ENCODE measurements at regions not wholly inside any gene's neighbourhood (a gene's known extent, or its start where the extent isn't known, plus 50 kb on each side); places are given as distances from the start of the nearest gene placed in this dataset.
"Not testable (repeated sequence)": the region's sequence is repeated elsewhere in the genome, so short reads cannot be mapped to it uniquely, and the experiment has no call there.

GRCh38 chr12:70008944-70009343 is 183.9 kb downstream of the MYRFL start:
- no peak for DNase-seq (ENCODE audit: low read depth in 2 of 2)

GRCh38 chr12:70011353-70011752 is 186.3 kb downstream of the MYRFL start:
- no peak for DNase-seq (ENCODE audit: low read depth in 2 of 2)

- DNase-seq (ENCODE audit: low read depth in 2 of 2), result not testable (repeated sequence)
Observed at GRCh38 chr12:70013016-70013415, 188.0 kb downstream of the MYRFL start.

DNA sequence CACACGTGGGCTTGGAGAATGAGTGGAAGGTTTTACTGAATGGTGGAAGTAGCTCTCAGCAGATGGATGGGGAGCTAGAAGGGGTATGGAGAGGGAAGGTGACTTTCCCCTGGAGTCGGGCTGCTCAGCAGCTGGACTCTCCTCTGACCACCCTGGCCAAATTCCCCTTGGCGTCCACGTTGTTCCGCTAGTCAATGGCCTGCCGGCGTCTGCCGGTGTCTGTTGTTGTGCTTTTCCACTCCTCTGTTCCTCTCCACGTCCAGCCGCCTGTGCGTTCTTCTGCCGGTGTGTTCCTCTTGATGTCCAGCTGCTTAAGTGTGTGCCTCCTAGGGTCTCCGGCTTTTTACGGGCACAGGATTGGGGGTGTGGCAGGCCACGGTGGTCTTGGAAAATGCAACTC is 203.5 kb downstream of the MYRFL start:
- no peak for DNase-seq (ENCODE audit: low read depth in 2 of 2)

- no peak for DNase-seq (ENCODE audit: low read depth in 2 of 2)
Observed at GRCh38 chr12:70028918-70029317, 203.9 kb downstream of the MYRFL start.

GRCh38 chr12:70031046-70031445 is 206.0 kb downstream of the MYRFL start:
- no peak for DNase-seq (ENCODE audit: low read depth in 2 of 2)

- no peak for DNase-seq (ENCODE audit: low read depth in 2 of 2)
Observed at GRCh38 chr12:70032076-70032475, 207.0 kb downstream of the MYRFL start.

GRCh38 chr12:70033310-70033709 is 208.3 kb downstream of the MYRFL start:
- DNase-seq (ENCODE audit: low read depth in 2 of 2), result no peak

GRCh38 chr12:70040141-70040540 is 203.1 kb upstream of the CNOT2 start:
- DNase-seq (ENCODE audit: low read depth in 2 of 2), result peak in 1 of 2 donors; percentile 31

DNA sequence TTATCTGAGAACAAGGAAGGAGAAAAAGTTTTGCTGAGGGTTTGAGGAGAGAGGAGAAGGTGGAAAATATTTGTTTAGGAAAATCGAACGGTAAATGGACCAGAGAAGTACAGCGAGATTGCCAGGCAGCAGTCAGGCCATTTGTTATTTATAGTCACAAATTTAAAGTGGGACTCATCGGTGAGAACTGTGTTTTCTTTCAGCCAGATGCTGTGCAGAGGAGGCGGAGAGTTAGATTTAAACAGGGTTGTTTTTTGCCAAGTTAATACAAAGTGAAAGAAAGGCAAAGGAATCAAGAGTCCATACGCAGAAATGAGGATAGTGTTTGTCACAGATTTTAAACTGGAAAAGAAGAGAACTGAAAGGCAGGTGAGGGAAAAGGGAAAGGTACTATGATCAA is 200.6 kb upstream of the CNOT2 start:
- DNase-seq (ENCODE audit: low read depth in 2 of 2), result no peak

- DNase-seq (ENCODE audit: low read depth in 2 of 2), result no peak
Observed at GRCh38 chr12:70043490-70044138, 199.6 kb upstream of the CNOT2 start.

- DNase-seq (ENCODE audit: low read depth in 2 of 2), result no peak
Observed at GRCh38 chr12:70044167-70044566, 199.1 kb upstream of the CNOT2 start.

DNA sequence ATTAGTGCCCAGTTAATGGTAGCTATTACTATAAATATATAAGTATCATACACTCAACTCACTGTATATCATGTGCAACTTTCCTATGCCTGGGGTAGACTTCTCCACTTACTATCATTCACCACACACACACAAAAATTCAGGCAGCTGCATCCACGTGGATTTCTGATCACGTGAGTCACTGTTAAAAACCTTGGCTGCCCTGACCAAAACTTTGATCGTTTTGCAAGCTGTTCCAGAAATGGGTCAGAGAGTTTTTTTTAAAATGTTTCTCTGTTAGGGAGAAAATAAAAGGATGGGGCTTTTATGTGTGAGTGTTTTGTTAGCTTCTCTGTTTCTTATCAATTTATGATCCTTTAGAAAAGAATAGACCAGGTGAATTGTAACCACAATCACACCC is 198.2 kb upstream of the CNOT2 start:
- no peak for DNase-seq (ENCODE audit: low read depth in 2 of 2)

- no peak for DNase-seq (ENCODE audit: low read depth in 2 of 2)
Observed at GRCh38 chr12:70045514-70045913, 197.7 kb upstream of the CNOT2 start.

- DNase-seq (ENCODE audit: low read depth in 2 of 2), result no peak
Observed at GRCh38 chr12:70048521-70049250, 194.5 kb upstream of the CNOT2 start.

DNA sequence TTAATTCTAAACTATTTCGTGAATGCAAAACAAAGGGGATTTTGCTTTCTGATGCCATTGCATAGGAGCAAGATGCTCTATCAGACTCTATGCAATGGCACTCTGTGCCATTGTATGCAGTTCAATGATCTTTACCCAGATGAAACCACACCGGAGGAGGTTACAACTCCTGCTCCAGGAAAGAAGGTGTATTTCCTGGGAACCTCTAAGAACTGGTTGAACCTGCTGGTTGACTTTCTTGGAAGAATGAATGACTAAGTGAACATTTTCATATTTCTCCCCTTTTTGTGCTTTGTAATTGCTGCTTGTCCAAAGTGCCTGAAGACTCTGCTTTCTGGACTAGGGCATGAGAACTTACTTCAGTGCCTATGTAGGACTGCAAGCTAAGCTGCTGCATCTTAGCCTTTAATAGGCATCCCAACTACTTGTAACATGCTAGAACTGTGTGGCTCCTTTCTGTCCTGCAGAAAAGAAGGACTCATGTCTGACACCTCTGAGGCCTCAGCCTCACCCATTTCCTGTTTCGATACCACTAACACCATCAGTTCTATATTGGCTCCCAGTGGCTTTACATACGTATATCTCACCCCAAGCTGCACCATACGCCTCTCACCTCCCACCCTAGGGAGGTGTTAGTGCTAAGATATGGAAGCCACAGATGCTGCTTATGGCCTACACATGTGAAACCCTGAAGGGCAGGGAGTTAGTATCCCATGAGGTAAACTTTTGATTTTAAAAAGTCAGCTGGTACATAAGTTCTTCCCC is 193.5 kb upstream of the CNOT2 start:
- DNase-seq (ENCODE audit: low read depth in 2 of 2), result no peak

- DNase-seq (ENCODE audit: low read depth in 2 of 2), result no peak
Observed at GRCh38 chr12:70052476-70052875, 190.8 kb upstream of the CNOT2 start.

DNA sequence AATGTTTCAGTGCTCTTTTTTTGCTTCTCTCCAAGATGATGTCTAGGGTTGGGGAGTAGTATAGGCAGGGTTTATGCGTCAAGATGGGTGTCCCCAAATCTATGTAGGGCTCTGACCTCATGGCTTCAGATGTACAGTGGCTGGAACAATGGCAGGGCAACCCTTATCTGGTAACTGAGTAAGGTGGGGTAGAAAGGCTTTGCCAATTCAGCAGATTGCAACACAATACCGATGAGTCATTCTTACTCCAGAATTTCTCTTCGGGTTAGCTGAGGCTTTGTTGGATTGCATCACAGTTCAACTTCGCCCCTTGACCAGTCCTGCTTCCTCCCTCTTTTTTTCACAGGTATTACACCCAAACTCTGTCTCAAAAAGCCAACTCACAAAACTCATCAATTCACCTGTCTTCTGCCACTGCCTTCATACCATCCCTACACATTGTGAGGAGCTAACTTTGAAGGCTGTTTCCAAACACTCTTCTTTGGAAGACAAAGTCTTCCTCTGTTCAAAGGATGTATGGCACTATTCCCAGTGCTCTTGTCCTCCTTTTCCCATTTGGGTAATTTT is 190.2 kb upstream of the CNOT2 start:
- peak in 1 of 2 donors; percentile 1 for DNase-seq (ENCODE audit: low read depth in 2 of 2)

DNA sequence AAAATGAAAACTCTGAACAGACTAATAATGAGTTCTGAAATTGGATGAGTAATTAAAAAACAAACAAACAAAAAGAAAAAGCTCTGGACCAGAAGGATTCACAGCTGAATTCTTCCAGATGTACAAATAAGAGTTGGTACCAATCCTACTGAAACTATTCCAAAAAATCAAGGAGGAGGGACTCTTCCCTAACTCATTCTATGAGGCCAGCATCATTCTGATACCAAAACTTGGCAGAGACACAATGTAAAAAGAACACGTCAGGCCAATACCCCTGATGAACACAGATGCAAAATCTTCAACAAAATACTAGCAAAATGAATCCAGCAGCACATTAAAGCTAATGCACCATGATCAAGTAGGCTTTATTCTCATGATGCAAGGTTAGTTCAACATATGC is 183.9 kb upstream of the CNOT2 start:
- no peak for DNase-seq (ENCODE audit: low read depth in 2 of 2)

GRCh38 chr12:70060634-70061033 is 182.6 kb upstream of the CNOT2 start:
- DNase-seq (ENCODE audit: low read depth in 2 of 2), result no peak

DNA sequence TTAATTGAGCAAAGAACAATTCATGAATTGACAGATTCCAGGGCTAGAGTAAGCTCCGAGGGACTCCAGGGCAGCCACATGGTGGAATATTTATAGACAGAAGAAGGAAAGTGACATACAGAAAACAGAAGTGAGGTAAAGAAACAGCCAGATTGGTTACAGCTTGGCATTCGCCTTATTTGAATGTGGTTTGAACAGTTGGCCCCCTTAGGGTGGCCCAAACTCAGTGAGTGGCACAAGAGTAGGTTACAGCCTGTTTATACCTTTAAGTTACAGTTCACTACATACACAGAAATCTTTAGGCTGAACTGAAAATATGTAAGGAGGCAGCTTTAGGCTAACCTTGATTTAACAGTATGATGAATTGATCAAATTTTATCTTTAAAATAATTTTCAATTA is 174.5 kb upstream of the CNOT2 start:
- DNase-seq (ENCODE audit: low read depth in 2 of 2), result no peak
